ENCODE measurements at regions not wholly inside any gene's neighbourhood (a gene's known extent, or its start where the extent isn't known, plus 50 kb on each side); places are given as distances from the start of the nearest gene placed in this dataset.

DNA sequence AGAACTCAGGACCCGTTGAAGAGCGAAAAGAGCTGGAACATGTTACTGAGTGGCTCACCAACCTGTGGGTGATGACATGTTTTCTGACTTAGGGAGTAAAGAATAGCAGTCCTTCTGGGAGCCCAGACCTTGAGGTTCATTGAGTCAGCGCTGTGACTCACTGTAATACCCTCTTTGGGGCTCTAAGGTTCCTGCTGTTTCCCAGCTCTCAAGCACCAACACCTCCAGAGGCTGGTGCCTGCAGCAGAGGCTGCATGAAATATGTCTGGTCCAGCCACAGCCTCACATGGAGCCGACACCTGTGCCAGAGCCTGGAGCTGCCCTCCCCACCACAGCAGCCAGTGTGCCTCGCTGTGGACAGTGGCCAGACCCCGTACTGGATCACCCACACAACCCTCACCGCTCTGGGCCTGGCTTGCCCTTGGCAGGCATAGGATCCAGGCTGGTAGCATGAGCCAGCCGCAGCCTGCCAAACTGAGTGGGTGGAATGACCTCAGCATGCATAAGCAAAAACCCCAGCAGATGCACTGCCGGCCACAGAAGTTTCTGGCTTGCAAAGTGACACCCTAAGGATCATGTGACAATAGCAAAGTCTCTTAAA lies 143.5 kb upstream of the MRPS30 start:
- FAIRE-seq (no peak), DNase-seq (ENCODE audit: low read depth in 1 of 2, low spot score in 2 of 2) (no peak)
- Histone ChIP-seq H3K4ac (replicated peaks; ENCODE audit: insufficient read length, low read depth, low read length) (no peak overlapping the region), H3K4me3 (ENCODE audit: extremely low read depth in 1 of 4, insufficient read depth in 2 of 4, low read depth in 3 of 4, low read length in 4 of 4) (no peak overlapping the region), H4K8ac (ENCODE audit: extremely low read depth, insufficient read depth, low read length) (no peak overlapping the region), H3K23me2 (ENCODE audit: low read depth, low read length) (no peaks in the 10 kb centered on the region), H2BK12ac (ENCODE audit: low read depth, low read length) (no peak overlapping the region), H4K91ac (replicated peaks; ENCODE audit: insufficient read length, low read length) (no peak overlapping the region), H4K5ac (ENCODE audit: insufficient read length, low read depth, low read length) (no peak overlapping the region), H3K18ac (ENCODE audit: extremely low read depth, low read length) (no peak overlapping the region), H3K14ac (ENCODE audit: insufficient read length) (no peak overlapping the region), H4K20me1 (replicated peaks in 1 of 2; ENCODE audit: control insufficient read depth in 1 of 2, insufficient read depth in 2 of 2, low read length in 2 of 2) (no peaks in the 10 kb centered on the region), H2BK15ac (ENCODE audit: low read length) (no peak overlapping the region), H2BK120ac (replicated peaks; ENCODE audit: low read depth, low read length) (no peak overlapping the region), H2BK20ac (ENCODE audit: low read length) (no peak overlapping the region), H2AFZ (ENCODE audit: low read length) (no peak overlapping the region), H3K4me2 (ENCODE audit: insufficient read depth in 1 of 2, low read depth in 2 of 2, low read length in 2 of 2) (no peak overlapping the region), H3K23ac (ENCODE audit: insufficient read length) (no peak overlapping the region), H3K9me3 (ENCODE audit: insufficient read depth in 2 of 2, low read depth in 1 of 2, low read length in 1 of 2) (peaks cover 0 to 4% of the 10 kb centered on the region in 2 experiments; a peak in 1 of 4 replicates), H3K36me3 (ENCODE audit: control insufficient read depth in 2 of 4, insufficient read depth in 4 of 4, low read length in 3 of 4) (no peaks in the 10 kb centered on the region), H3K56ac (replicated peaks; ENCODE audit: insufficient read length, low read depth, low read length) (no peak overlapping the region), H3K79me1 (ENCODE audit: low read depth, low read length) (no peaks in the 10 kb centered on the region), H3K27me3 (replicated peaks in 1 of 4; ENCODE audit: control insufficient read depth in 3 of 4, extremely low read depth in 1 of 4, insufficient read depth in 3 of 4, low read length in 3 of 4) (no peaks in the 10 kb centered on the region), H3K27ac (ENCODE audit: low read depth, low read length) (no peak overlapping the region), H3K79me2 (ENCODE audit: control insufficient read depth in 1 of 2, insufficient read depth in 2 of 2, low read length in 2 of 2) (no peaks in the 10 kb centered on the region), H2AK5ac (ENCODE audit: low read depth, low read length) (no peak overlapping the region), H3K4me1 (replicated peaks in 1 of 4; ENCODE audit: control insufficient read depth in 3 of 4, insufficient read depth in 4 of 4, low read length in 3 of 4) (no peaks in the 10 kb centered on the region), H3K9ac (replicated peaks in 1 of 4; ENCODE audit: extremely low read depth in 1 of 4, low read depth in 3 of 4, low read length in 3 of 4) (no peak overlapping the region), H2BK5ac (ENCODE audit: low read depth, low read length) (no peak overlapping the region)
- POLR2A ChIA-PET (ENCODE audit: partially characterized antibody): no interaction called here
- 85% methylated on average over 8 of the region's 9 CpGs; no CpG with 5 or more reads in 1 of the 2 experiments for WGBS, 2 experiments (ENCODE audit: extremely low coverage in 1 of 2, insufficient coverage in 1 of 2, insufficient read length in 1 of 2, insufficient replicate concordance in 2 of 2, low coverage in 1 of 2, low lambda C conversion rate in 2 of 2, missing lambda C conversion rate in 1 of 2)
- CTCF ChIA-PET (ENCODE audit: partially characterized antibody): no interaction called here
- TF ChIP-seq ZNF274 (IDR thresholded peaks at IDR 0.05; ENCODE audit: borderline replicate concordance, extremely low read depth, low read length) (no peak), SIRT6 (IDR thresholded peaks at IDR 0.05; ENCODE audit: low read length) (no peak), ATF2 (IDR thresholded peaks at IDR 0.05; ENCODE audit: low read length) (no peak), RNF2 (IDR thresholded peaks at IDR 0.05; ENCODE audit: borderline replicate concordance, low read depth, low read length, missing control alignments, poor library complexity, severe bottlenecking) (no peak), FOSL1 (IDR thresholded peaks at IDR 0.05; ENCODE audit: insufficient read depth, low read depth, low read length) (no peak), USF2 (IDR thresholded peaks at IDR 0.05; ENCODE audit: low read length) (no peak), NRF1 (IDR thresholded peaks at IDR 0.05; ENCODE audit: low read depth, low read length) (no peak), KDM4A (IDR thresholded peaks at IDR 0.05; ENCODE audit: low read depth, low read length, severe bottlenecking) (no peak), POLR2A (IDR thresholded peaks at IDR 0.05; ENCODE audit: control extremely low read depth in 1 of 2, low read depth in 2 of 2, low read length in 2 of 2) (no peak)

All from H1 (cell line).